HCT116 (cell line): ENCODE measurements at regions not wholly inside any gene's neighbourhood (a gene's known extent, or its start where the extent isn't known, plus 50 kb on each side); places are given as distances from the start of the nearest gene placed in this dataset.

ENCODE experiments used
- ATAC-seq: fragments of 200-7000 bp; cut with Tn5 transposase; 2 replicates; pipeline ENCODE4 v1.9.1; 2020; ENCODE audit warnings: mild to moderate bottlenecking, moderate library complexity
- BruUV-seq: library from RNA; stranded (reverse); fragments of 400-500 nt; replicated peaks from 2 replicates; lab custom pipeline; 2021; lab: Mats Ljungman, UMichigan
- CTCF ChIA-PET: fragments of 300-600 bp; sonication (Branson Sonifier 250); formaldehyde crosslinking; loops from one replicate; lab custom pipeline; 2021; ENCODE audit warnings: antibody characterized with exemption; lab: Charles Lee
- POLR2A ChIA-PET: fragments of 300-600, 350-600 bp; sonication (Branson Sonifier 250); formaldehyde crosslinking; loops from one replicate; lab custom pipeline; 2021; ENCODE audit warnings: antibody characterized with exemption; lab: Charles Lee
- RAD21 ChIA-PET, 2 experiments: fragments of 300-600 bp; sonication (Branson Sonifier 250); formaldehyde crosslinking; loops; one replicate each; lab custom pipeline; 2023; ENCODE audit warnings: low total read pairs in 2 of 2; ENCODE audit not compliant: uncharacterized antibody in 2 of 2, unreplicated experiment in 2 of 2, low non-redundant PET in 1 of 2; lab: Charles Lee
- DNase-seq: peaks from one replicate; pipeline ENCODE4 v3.0.0-alpha.2; 2010; ENCODE audit warnings: low read depth, low spot score
- H2AFZ ChIP-seq: fragments of 200-600 bp; shearing (Covaris generic), sonication (generic); 2 replicates; pipeline ENCODE4 v1.6.1; 2017; ENCODE audit warnings: low read depth, mixed run types, mixed read lengths, antibody characterized with exemption, low read length; ENCODE audit not compliant: poor library complexity, severe bottlenecking
- H3K27ac ChIP-seq: 2 replicates; pipeline ENCODE4 v1.5.1; 2012; ENCODE audit warnings: low read depth, low read length
- H3K27me3 ChIP-seq: fragments of 200-600 bp; sonication (generic); 2 replicates; pipeline ENCODE4 v1.6.1; 2016; ENCODE audit warnings: mixed run types, low read length, mixed read lengths; ENCODE audit not compliant: insufficient read depth
- H3K36me3 ChIP-seq, 2 experiments: fragments of 200-500 bp in 1 of 2; fragments of 200-600 bp in 1 of 2; sonication (Bioruptor generic) in 1 of 2; sonication (generic) in 1 of 2; 2 replicates each; pipeline versions ENCODE4 v1.5.1 to v1.6.1; 2014 to 2016; ENCODE audit warnings: low read length in 2 of 2, inconsistent platforms in 1 of 2, mixed read lengths in 1 of 2, mixed run types in 1 of 2; ENCODE audit not compliant: insufficient read depth in 2 of 2, control insufficient read depth in 1 of 2
- H3K4me1 ChIP-seq, 2 experiments: fragments of 200-600 bp in 1 of 2; sonication (generic) in 1 of 2; 2 replicates each; pipeline versions ENCODE4 v1.5.1 to v1.6.1; 2012 to 2017; ENCODE audit warnings: low read length in 2 of 2, inconsistent platforms in 1 of 2, mild to moderate bottlenecking in 1 of 2, mixed read lengths in 1 of 2, mixed run types in 1 of 2, moderate library complexity in 1 of 2; ENCODE audit not compliant: insufficient read depth in 2 of 2, control insufficient read depth in 1 of 2
- H3K4me2 ChIP-seq: fragments of 200-600 bp; sonication (generic); 2 replicates; pipeline ENCODE4 v1.6.1; 2017; ENCODE audit warnings: mixed run types, low read length, mixed read lengths
- H3K4me3 ChIP-seq, 2 experiments: fragments of 200-600 bp in 1 of 2; sonication (generic) in 1 of 2; replicated peaks in 1 of 2; 2 replicates each; pipeline ENCODE4 v1.5.1; 2011 to 2016; ENCODE audit warnings: low read length in 2 of 2, control low read depth in 1 of 2, low read depth in 1 of 2, mild to moderate bottlenecking in 1 of 2, mixed read lengths in 1 of 2, mixed run types in 1 of 2
- H3K79me2 ChIP-seq: fragments of 200-600 bp; sonication (generic); 2 replicates; pipeline ENCODE4 v1.6.1; 2017; ENCODE audit warnings: mild to moderate bottlenecking, mixed run types, low read length, moderate library complexity, mixed read lengths; ENCODE audit not compliant: insufficient read depth
- H3K9ac ChIP-seq: fragments of 200-600 bp; sonication (generic); 2 replicates; pipeline ENCODE4 v1.6.1; 2016; ENCODE audit warnings: low read length, mixed read lengths
- H3K9me2 ChIP-seq: fragments of 200-600 bp; sonication (generic), shearing (Covaris generic); 2 replicates; pipeline ENCODE4 v1.6.1; 2017; ENCODE audit warnings: mixed run types, mild to moderate bottlenecking, moderate library complexity; ENCODE audit not compliant: insufficient read depth
- H3K9me3 ChIP-seq, 2 experiments: fragments of 200-500 bp in 1 of 2; fragments of 200-600 bp in 1 of 2; sonication (Bioruptor generic) in 1 of 2; sonication (generic) in 1 of 2; 2 replicates each; pipeline ENCODE4 v1.6.1; 2014 to 2017; ENCODE audit warnings: low read length in 2 of 2, mixed read lengths in 2 of 2, inconsistent platforms in 1 of 2, low read depth in 1 of 2, mild to moderate bottlenecking in 1 of 2, mixed run types in 1 of 2, moderate library complexity in 1 of 2; ENCODE audit not compliant: control insufficient read depth in 1 of 2, insufficient read depth in 1 of 2
- H4K20me1 ChIP-seq: fragments of 200-600 bp; sonication (generic), shearing (Covaris generic); 2 replicates; pipeline ENCODE4 v1.6.1; 2017; ENCODE audit warnings: mixed run types, mild to moderate bottlenecking, moderate library complexity; ENCODE audit not compliant: insufficient read depth
- ATF3 ChIP-seq: IDR thresholded peaks from 2 replicates; pipeline ENCODE4 v1.6.1; 2012
- CBX3 ChIP-seq: IDR thresholded peaks from 2 replicates; pipeline ENCODE4 v1.6.1; 2012; ENCODE audit warnings: low read depth
- CEBPB ChIP-seq: IDR thresholded peaks from 2 replicates; pipeline ENCODE4 v1.6.1; 2012; ENCODE audit warnings: low read depth
- CTCF ChIP-seq, 3 experiments: fragments of 200-600 bp in 1 of 3; sonication (generic) in 1 of 3; IDR thresholded peaks in 2 of 3; conservative IDR thresholded peaks in 1 of 3; 2 replicates each; pipeline ENCODE4 v1.5.1; 2012 to 2017; ENCODE audit warnings: low read depth in 2 of 3, low read length in 2 of 3, antibody characterized with exemption in 1 of 3, borderline replicate concordance in 1 of 3, control low read depth in 1 of 3, mild to moderate bottlenecking in 1 of 3, mixed read lengths in 1 of 3, mixed run types in 1 of 3, moderate library complexity in 1 of 3; ENCODE audit not compliant: insufficient read depth in 1 of 3
- EGR1 ChIP-seq: IDR thresholded peaks from 2 replicates; pipeline ENCODE4 v1.6.1; 2012; ENCODE audit warnings: low read depth
- EZH2 ChIP-seq: fragments of 200-600 bp; sonication (generic); IDR thresholded peaks from 2 replicates; pipeline ENCODE4 v1.6.1; 2017; ENCODE audit warnings: antibody characterized with exemption, mixed run types
- EZH2phosphoT487 ChIP-seq: fragments of 200-600 bp; IDR thresholded peaks from 2 replicates; pipeline ENCODE4 v1.6.1; 2018; ENCODE audit warnings: antibody characterized with exemption, borderline replicate concordance
- FOSL1 ChIP-seq: IDR thresholded peaks from 2 replicates; pipeline ENCODE4 v1.6.1; 2012; ENCODE audit warnings: low read depth
- MAX ChIP-seq: IDR thresholded peaks from 2 replicates; pipeline ENCODE4 v1.6.1; 2012
- POLR2AphosphoS5 ChIP-seq: IDR thresholded peaks from 2 replicates; pipeline ENCODE4 v1.6.1; 2011; ENCODE audit warnings: mild to moderate bottlenecking, low read depth, low read length, moderate library complexity
- SIN3A ChIP-seq: IDR thresholded peaks from 2 replicates; pipeline ENCODE4 v1.6.1; 2012; ENCODE audit warnings: low read depth
- SP1 ChIP-seq: IDR thresholded peaks from 2 replicates; pipeline ENCODE4 v1.6.1; 2012; ENCODE audit warnings: low read depth
- SRF ChIP-seq: IDR thresholded peaks from 2 replicates; pipeline ENCODE4 v1.6.1; 2012; ENCODE audit warnings: low read depth
- ZNF274 ChIP-seq: fragments of 200-500 bp; sonication (Bioruptor generic); IDR thresholded peaks from 2 replicates; pipeline ENCODE4 v1.6.1; 2014; ENCODE audit warnings: mild to moderate bottlenecking, low read depth, low read length, inconsistent platforms
- intact Hi-C: fragments of 100-400 bp; cut with micrococcal nuclease; formaldehyde crosslinking; loops from 2 replicates; pipeline ENCODE4 v1.10.0; 2022

- H3K79me2 ChIP-seq: no peaks in the 10 kb centered on the region
- no peak overlapping the region for H3K4me2 ChIP-seq
- H3K9me2 ChIP-seq: no peaks in the 10 kb centered on the region
- no peaks in the 10 kb centered on the region for H3K27me3 ChIP-seq
- H3K9me3 ChIP-seq: peaks cover 0 to 6% of the 10 kb centered on the region in 2 experiments; a peak in 1 of 4 replicates
- H3K9ac ChIP-seq: no peak overlapping the region
- RAD21 ChIA-PET: no interaction called here
- no peaks in the 10 kb centered on the region for H3K36me3 ChIP-seq
- no peak overlapping the region for H3K4me3 ChIP-seq
- no peaks in the 10 kb centered on the region for H4K20me1 ChIP-seq
- POLR2A ChIA-PET: no interaction called here
- TF ChIP-seq ATF3: no peak
- no peak for TF ChIP-seq SRF
- TF ChIP-seq CBX3: no peak
- no peak for DNase-seq
- BruUV-seq: no TSS peak
- no peak for ATAC-seq
- CTCF ChIA-PET: no interaction called here
- intact Hi-C loops: loop anchor here (5.0 kb wide), 1 partner anchor 35 kb away; no protein-coding TSS in a partner anchor
- H3K4me1 ChIP-seq: peaks cover 0 to 20% of the 10 kb centered on the region in 2 experiments; a peak in 2 of 4 replicates
- H3K27ac ChIP-seq: no peak overlapping the region
- H2AFZ ChIP-seq: no peak overlapping the region
Observed at GRCh38 chr7:1366801-1367405, 92.4 kb downstream of the MICALL2 start.

GRCh38 chr7:1367501-1368183 is 91.6 kb downstream of the MICALL2 start:
- ChIA-PET POLR2A (no interaction called here), CTCF (no interaction called here), RAD21 (no interaction called here)
- intact Hi-C loops: loop anchor here (5.0 kb wide), 1 partner anchor 35 kb away; no protein-coding TSS in a partner anchor
- Histone ChIP-seq H3K79me2 (no peaks in the 10 kb centered on the region), H3K27ac (no peak overlapping the region), H3K4me1 (peaks cover 0 to 20% of the 10 kb centered on the region in 2 experiments; a peak in 2 of 4 replicates), H2AFZ (no peak overlapping the region), H3K27me3 (no peaks in the 10 kb centered on the region), H3K4me2 (no peak overlapping the region), H3K36me3 (no peaks in the 10 kb centered on the region), H3K9ac (no peak overlapping the region), H3K9me2 (no peaks in the 10 kb centered on the region), H4K20me1 (no peaks in the 10 kb centered on the region), H3K4me3 (no peak overlapping the region), H3K9me3 (peaks cover 0 to 6% of the 10 kb centered on the region in 2 experiments; a peak in 1 of 4 replicates)
- DNase-seq (no peak), ATAC-seq (no peak)
- BruUV-seq: no TSS peak
- TF ChIP-seq SP1 (no peak), EGR1 (no peak), ATF3 (no peak), MAX (no peak), FOSL1 (no peak), EZH2phosphoT487 (no peak), SRF (no peak), CEBPB (no peak), POLR2AphosphoS5 (no peak), ZNF274 (no peak), EZH2 (no peak), CTCF (IDR thresholded peaks at IDR 0.05 in 2 of 3, conservative IDR thresholded peaks at IDR 0.05 in 1 of 3; ENCODE audit: borderline replicate concordance in 1 of 3, insufficient read depth in 1 of 3, low read depth in 2 of 3, low read length in 2 of 3) (no peak), SIN3A (no peak)
